ENCODE measurements at regions not wholly inside any gene's neighbourhood (a gene's known extent, or its start where the extent isn't known, plus 50 kb on each side); places are given as distances from the start of the nearest gene placed in this dataset.

DNA sequence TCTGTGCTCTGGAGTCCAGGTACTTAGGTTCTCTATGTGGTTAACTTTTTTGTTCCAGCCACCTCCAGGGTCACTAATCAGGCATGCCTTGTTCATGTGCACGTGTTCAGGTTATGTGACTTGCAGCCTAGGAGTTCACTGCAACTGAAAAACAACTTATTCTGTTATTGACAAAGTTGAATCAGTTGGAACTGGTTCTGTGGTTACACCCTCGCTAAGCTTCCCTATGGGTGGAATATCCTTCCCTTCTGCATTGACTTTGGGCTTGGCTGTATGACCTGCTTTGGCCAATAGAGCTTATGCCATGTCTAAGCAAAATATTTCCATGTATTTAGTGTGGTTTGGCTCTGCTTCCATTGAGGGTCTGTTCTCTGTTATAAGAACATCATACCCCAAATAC, 66.0 kb upstream of the DNAH14 start:
- Histone ChIP-seq H3K9me3 (ENCODE audit: control insufficient read depth, insufficient read depth, low read length) (no peaks in the 10 kb centered on the region), H3K4me3 (ENCODE audit: low read depth, low read length) (no peak overlapping the region), H3K27ac (ENCODE audit: low read depth, low read length) (no peak overlapping the region), H3K27me3 (ENCODE audit: control insufficient read depth, insufficient read depth, low read length) (peaks cover 5% of the 10 kb centered on the region)
- TF ChIP-seq, protein P1, sequence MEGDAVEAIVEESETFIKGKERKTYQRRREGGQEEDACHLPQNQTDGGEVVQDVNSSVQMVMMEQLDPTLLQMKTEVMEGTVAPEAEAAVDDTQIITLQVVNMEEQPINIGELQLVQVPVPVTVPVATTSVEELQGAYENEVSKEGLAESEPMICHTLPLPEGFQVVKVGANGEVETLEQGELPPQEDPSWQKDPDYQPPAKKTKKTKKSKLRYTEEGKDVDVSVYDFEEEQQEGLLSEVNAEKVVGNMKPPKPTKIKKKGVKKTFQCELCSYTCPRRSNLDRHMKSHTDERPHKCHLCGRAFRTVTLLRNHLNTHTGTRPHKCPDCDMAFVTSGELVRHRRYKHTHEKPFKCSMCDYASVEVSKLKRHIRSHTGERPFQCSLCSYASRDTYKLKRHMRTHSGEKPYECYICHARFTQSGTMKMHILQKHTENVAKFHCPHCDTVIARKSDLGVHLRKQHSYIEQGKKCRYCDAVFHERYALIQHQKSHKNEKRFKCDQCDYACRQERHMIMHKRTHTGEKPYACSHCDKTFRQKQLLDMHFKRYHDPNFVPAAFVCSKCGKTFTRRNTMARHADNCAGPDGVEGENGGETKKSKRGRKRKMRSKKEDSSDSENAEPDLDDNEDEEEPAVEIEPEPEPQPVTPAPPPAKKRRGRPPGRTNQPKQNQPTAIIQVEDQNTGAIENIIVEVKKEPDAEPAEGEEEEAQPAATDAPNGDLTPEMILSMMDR (IDR thresholded peaks at IDR 0.05; ENCODE audit: low read depth, low read length): no peak
- POLR2A ChIA-PET: interaction anchor here (0.6 kb wide), 1 partner anchor 16 kb away, joined by 3 read pairs; no protein-coding TSS in a partner anchor
- CTCF ChIA-PET: interaction anchor here (1.3 to 5.1 kb wide), 4 partner anchors 12 to 357 kb away, joined by 3 to 52 read pairs (median 24); no protein-coding TSS in a partner anchor
- no peak for DNase-seq (ENCODE audit: low read depth, low spot score)

DNA sequence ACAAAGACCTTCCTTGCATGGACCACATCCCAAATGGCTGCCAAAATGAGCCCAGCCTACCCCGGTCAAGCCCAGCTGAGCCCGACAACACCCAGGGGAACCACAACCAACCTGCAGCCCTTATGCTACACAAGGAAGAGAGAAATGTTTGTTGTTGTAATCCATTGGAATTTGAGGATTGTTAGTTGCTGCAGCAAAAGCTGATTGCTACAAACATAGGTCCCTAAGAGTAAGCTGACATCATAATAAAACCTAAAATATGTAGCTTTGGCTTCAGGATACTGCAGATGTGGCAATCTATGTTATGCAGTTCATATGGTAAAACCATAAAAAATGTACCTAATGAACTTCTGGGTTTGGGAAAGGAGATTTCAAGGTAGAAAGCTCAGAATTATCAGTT, 65.5 kb upstream of the DNAH14 start:
- no peak overlapping the region for H3K4me3 ChIP-seq (ENCODE audit: low read depth, low read length)
- POLR2A ChIA-PET: interaction anchor here (0.6 kb wide), 1 partner anchor 16 kb away, joined by 3 read pairs; no protein-coding TSS in a partner anchor
- no peak overlapping the region for H3K27ac ChIP-seq (ENCODE audit: low read depth, low read length)
- peaks cover 8% of the 10 kb centered on the region for H3K27me3 ChIP-seq (ENCODE audit: control insufficient read depth, insufficient read depth, low read length)
- TF ChIP-seq, protein P1 (IDR thresholded peaks at IDR 0.05; ENCODE audit: low read depth, low read length): no peak
- DNase-seq (ENCODE audit: low read depth, low spot score): no peak
- CTCF ChIA-PET: interaction anchor here (0.6 to 5.1 kb wide), 4 partner anchors 12 to 1122 kb away, joined by 5 to 52 read pairs (median 24); no protein-coding TSS in a partner anchor
- H3K9me3 ChIP-seq (ENCODE audit: control insufficient read depth, insufficient read depth, low read length): no peaks in the 10 kb centered on the region

DNA sequence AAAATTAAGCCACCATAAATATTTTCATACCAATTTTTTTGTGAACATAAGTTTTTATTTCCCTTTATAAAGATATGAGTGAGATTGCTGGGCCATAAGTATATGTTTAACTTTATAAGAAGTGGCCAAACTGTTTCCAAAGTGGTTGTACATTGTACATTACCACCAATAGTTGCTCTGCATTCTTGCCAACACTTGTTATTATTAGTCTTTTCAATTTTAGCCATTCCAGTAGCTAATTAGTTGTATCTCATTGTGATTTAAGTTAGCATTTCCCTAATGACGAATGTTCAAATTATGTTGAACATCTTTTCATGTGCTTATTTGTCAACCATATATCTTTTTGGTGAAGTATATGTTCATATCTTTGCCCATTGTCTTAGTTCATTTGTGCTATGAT, 64.0 kb upstream of the DNAH14 start:
- H3K9me3 ChIP-seq (ENCODE audit: control insufficient read depth, insufficient read depth, low read length): no peaks in the 10 kb centered on the region
- ChIA-PET POLR2A (no interaction called here), CTCF (no interaction called here)
- no peak for DNase-seq (ENCODE audit: low read depth, low spot score)
- H3K27me3 ChIP-seq (ENCODE audit: control insufficient read depth, insufficient read depth, low read length): peaks cover 4% of the 10 kb centered on the region
- no peak overlapping the region for H3K27ac ChIP-seq (ENCODE audit: low read depth, low read length)
- TF ChIP-seq, protein P1 (IDR thresholded peaks at IDR 0.05; ENCODE audit: low read depth, low read length): no peak
- H3K4me3 ChIP-seq (ENCODE audit: low read depth, low read length): no peak overlapping the region

DNA sequence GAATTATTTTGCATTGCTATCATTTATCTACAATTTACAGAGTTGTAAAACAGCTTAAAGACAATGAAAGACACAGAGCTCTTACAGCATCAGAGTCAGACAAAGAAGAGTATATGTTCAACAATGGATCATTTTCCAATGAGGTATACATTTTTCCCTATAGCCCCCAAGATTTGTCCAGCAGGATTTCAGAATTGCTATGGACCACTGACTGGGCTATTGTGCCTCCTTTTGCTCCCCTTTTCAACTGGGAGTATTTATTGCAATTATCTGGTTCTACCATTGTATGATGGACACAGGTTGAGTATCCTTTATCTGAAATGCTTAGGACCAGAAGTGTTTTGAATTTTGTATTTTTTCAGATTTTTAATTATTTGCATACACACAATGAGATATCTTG, 62.5 kb upstream of the DNAH14 start:
- Histone ChIP-seq H3K9me3 (ENCODE audit: control insufficient read depth, insufficient read depth, low read length) (no peaks in the 10 kb centered on the region), H3K4me3 (ENCODE audit: low read depth, low read length) (no peak overlapping the region), H3K27ac (ENCODE audit: low read depth, low read length) (no peak overlapping the region), H3K27me3 (ENCODE audit: control insufficient read depth, insufficient read depth, low read length) (peaks cover 11% of the 10 kb centered on the region)
- DNase-seq (ENCODE audit: low read depth, low spot score): no peak
- TF ChIP-seq, protein P1 (IDR thresholded peaks at IDR 0.05; ENCODE audit: low read depth, low read length): no peak
- POLR2A ChIA-PET: no interaction called here
- CTCF ChIA-PET: interaction anchor here (1.4 kb wide), 1 partner anchor 16 kb away, joined by 3 read pairs; no protein-coding TSS in a partner anchor

DNA sequence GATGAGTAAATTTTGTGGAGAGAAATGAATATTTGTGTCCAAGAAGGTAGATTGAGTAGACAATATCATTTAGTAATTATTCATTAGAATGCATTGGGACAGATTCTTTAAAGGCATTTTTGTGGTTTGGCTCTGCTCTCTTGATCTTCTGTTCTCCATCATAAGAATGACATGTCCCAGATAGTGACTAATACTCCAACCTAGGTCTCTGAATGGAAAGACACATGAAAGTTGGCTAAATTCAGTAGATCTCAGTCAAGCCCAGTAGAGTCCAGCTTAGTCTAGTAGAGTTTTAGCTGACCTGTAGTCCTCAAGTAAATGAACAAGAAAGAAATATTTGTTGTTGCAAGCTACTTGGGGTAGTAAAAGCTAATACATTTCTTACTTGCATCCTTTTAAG, 61.8 kb upstream of the DNAH14 start:
- peaks cover 11% of the 10 kb centered on the region for H3K27me3 ChIP-seq (ENCODE audit: control insufficient read depth, insufficient read depth, low read length)
- no peak for DNase-seq (ENCODE audit: low read depth, low spot score)
- H3K4me3 ChIP-seq (ENCODE audit: low read depth, low read length): no peak overlapping the region
- TF ChIP-seq, protein P1 (IDR thresholded peaks at IDR 0.05; ENCODE audit: low read depth, low read length): no peak
- ChIA-PET POLR2A (interaction anchor here (0.6 kb wide), 1 partner anchor 490 kb away, joined by 4 read pairs; no protein-coding TSS in a partner anchor), CTCF (interaction anchor here (1.0 kb wide), 2 partner anchors 27 to 354 kb away, joined by 3 read pairs; no protein-coding TSS in a partner anchor)
- H3K9me3 ChIP-seq (ENCODE audit: control insufficient read depth, insufficient read depth, low read length): no peaks in the 10 kb centered on the region
- H3K27ac ChIP-seq (ENCODE audit: low read depth, low read length): no peak overlapping the region

Measured in AG04450 (cell line).